Choroid plexus epithelial cell (primary cell): ENCODE measurements at regions not wholly inside any gene's neighbourhood (a gene's known extent, or its start where the extent isn't known, plus 50 kb on each side); places are given as distances from the start of the nearest gene placed in this dataset.

Experiments used
- DNase-seq: peaks from one replicate; pipeline ENCODE4 v3.0.0-alpha.2; 2010; ENCODE audit warnings: low read depth
- H3K4me3 ChIP-seq: 2 replicates; pipeline ENCODE4 v1.5.1; 2011; ENCODE audit warnings: low read depth, mild to moderate bottlenecking, control low read depth, low read length, moderate library complexity
- TF ChIP-seq, protein P1 (sequence below): conservative IDR thresholded peaks from 2 replicates; pipeline ENCODE4 v1.5.1; 2011; ENCODE audit warnings: low read depth, mild to moderate bottlenecking, control low read depth, inconsistent platforms, low read length, moderate library complexity

DNA sequence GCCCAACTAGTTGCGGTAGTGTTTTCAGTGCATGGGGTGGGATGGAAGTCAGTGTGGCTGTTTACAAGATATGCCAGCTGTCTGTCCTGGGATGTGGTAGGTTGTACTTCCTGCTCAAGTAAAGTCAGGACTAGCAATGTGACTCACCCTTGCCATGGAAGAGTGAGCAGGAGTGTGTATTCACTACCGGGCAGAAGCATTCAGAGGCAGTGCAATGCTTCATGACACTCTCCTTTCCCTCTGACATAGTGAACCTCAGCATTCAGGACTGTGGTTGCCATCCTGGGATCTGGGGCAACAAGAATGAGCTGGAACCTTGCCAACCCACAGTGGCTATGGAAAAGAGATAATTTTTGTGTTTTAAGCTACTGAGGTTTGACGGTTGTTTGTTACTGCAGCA is 68.9 kb downstream of the BOD1 start:
- TF ChIP-seq, protein P1, sequence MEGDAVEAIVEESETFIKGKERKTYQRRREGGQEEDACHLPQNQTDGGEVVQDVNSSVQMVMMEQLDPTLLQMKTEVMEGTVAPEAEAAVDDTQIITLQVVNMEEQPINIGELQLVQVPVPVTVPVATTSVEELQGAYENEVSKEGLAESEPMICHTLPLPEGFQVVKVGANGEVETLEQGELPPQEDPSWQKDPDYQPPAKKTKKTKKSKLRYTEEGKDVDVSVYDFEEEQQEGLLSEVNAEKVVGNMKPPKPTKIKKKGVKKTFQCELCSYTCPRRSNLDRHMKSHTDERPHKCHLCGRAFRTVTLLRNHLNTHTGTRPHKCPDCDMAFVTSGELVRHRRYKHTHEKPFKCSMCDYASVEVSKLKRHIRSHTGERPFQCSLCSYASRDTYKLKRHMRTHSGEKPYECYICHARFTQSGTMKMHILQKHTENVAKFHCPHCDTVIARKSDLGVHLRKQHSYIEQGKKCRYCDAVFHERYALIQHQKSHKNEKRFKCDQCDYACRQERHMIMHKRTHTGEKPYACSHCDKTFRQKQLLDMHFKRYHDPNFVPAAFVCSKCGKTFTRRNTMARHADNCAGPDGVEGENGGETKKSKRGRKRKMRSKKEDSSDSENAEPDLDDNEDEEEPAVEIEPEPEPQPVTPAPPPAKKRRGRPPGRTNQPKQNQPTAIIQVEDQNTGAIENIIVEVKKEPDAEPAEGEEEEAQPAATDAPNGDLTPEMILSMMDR = no peak
- DNase-seq = peak; percentile 58
- H3K4me3 ChIP-seq = no peak overlapping the region

GRCh38 chr5:173542964-173543363 is 73.5 kb downstream of the BOD1 start:
- DNase-seq = no peak
- TF ChIP-seq, protein P1 = no peak
- no peak overlapping the region for H3K4me3 ChIP-seq

DNA sequence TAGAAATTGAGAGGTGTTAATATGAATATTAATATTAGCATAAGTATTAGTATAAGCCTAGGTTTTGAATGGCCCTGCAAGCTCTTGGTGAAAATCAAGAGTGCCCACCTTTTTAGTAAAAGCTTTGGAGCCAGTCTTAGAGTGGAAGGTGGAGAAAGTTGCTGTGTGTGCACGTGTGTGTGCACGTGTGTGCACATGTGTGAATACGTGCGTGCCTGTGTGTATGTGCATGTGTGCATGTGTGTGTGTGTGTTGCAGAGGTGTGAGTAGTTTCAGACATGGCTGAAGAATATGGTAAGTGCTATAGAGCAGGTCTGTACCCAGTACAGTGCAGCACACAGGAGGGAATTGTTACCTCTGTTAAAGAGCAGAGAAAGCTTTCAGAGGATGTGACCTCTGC is 74.3 kb downstream of the BOD1 start:
- TF ChIP-seq, protein P1 = no peak
- no peak for DNase-seq
- no peak overlapping the region for H3K4me3 ChIP-seq

DNA sequence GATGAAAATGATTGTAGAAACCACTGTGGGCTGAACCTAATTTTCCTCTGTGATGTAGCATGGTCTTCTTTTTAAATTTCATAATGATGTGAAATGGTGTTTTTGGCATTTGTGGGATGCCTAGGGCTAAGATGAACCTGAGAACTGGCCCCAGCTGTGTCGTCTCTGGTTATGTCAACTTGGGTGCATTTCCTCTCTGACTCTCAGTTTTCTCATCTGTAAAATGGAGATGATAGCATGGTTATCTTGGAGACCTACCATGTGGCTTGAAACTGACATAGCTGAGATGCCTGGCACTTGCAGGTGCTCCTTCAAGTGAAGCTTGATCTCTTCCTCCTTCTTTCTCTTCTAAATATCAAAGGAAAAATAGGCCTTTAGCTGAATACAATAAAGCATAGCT is 77.8 kb downstream of the BOD1 start:
- DNase-seq = no peak
- H3K4me3 ChIP-seq = no peak overlapping the region
- TF ChIP-seq, protein P1 = no peak

DNA sequence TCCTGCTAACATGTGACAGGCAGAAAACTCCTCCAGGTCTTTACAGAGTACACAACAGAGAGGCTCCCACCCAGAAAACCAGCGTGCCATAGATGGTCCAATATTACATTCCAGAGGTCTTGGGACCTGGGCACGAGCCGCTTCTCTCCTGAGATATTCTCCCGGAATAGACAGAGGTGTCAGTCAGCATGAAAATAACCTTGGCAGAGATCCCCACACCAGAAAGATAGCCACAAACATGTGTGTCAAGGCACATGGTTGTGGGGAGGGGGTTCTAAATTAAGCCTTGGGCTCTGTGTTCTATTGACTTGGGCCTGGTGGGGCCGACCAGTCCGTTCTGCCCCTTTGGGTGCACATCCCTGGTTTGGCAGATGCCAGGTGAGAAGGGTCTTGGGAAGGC is 78.4 kb downstream of the BOD1 start:
- H3K4me3 ChIP-seq = no peak overlapping the region
- no peak for DNase-seq
- TF ChIP-seq, protein P1 = no peak

GRCh38 chr5:173537228-173537627 is 79.2 kb downstream of the BOD1 start:
- TF ChIP-seq, protein P1 = no peak
- no peak overlapping the region for H3K4me3 ChIP-seq
- DNase-seq = no peak

DNA sequence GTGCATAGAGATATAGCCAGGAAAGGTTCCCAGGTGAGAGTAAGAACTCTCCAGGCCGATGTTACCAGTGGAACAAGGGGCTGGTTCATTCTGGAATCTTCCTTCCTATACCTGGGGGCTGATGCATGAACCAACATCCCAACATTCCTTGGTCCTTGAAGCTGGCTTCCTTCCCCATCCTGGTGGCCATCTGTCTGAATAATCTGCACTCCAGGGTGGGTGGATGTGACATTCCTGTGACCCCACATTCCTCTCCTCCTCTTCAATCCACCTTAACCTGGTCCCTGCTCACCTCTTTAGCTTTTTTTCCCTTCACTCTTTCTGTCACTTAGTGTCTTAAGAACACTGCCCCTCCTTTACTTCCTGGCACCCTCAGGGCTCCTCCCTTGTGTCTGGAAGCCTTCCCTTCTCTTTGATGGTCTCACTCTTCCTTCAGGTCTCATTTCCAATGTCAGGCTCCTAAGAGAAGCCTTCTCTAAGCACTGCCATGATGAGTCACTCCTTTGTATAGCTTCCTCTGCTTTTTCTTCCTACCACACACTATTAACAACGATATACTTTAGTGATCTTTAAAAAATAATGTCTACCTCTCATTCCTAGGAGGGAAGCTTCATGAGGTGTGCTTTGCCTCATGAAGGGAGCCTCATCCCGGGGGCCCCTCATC is 80.3 kb downstream of the BOD1 start:
- H3K4me3 ChIP-seq = no peak overlapping the region
- peak; percentile 23 for DNase-seq
- TF ChIP-seq, protein P1 = no peak
